ENCODE measurements at regions not wholly inside any gene's neighbourhood (a gene's known extent, or its start where the extent isn't known, plus 50 kb on each side); places are given as distances from the start of the nearest gene placed in this dataset.

- no peak for DNase-seq
These were observed 609.1 kb upstream of the IGFBP3 start for GRCh38 chr7:46530081-46530750.

- no peak for DNase-seq
These were observed 606.3 kb upstream of the IGFBP3 start for GRCh38 chr7:46527360-46527759.

- DNase-seq = no peak
These were observed 604.8 kb upstream of the IGFBP3 start for GRCh38 chr7:46525876-46526275.

GRCh38 chr7:46524350-46524749 lies 603.3 kb upstream of the IGFBP3 start:
- no peak for DNase-seq

GRCh38 chr7:46522354-46522906 lies 601.4 kb upstream of the IGFBP3 start:
- DNase-seq = no peak

- no peak for DNase-seq
These were observed 597.6 kb upstream of the IGFBP3 start for GRCh38 chr7:46518713-46519112.

GRCh38 chr7:46515844-46516590 lies 594.9 kb upstream of the IGFBP3 start:
- no peak for DNase-seq

GRCh38 chr7:46513447-46513848 lies 592.4 kb upstream of the IGFBP3 start:
- DNase-seq = no peak

- DNase-seq = no peak
These were observed 591.9 kb upstream of the IGFBP3 start for GRCh38 chr7:46512891-46513413.

- no peak for DNase-seq
These were observed 590.6 kb upstream of the IGFBP3 start for GRCh38 chr7:46511442-46512215.

GRCh38 chr7:46508583-46508982 lies 587.5 kb upstream of the IGFBP3 start:
- DNase-seq = no peak

- DNase-seq = no peak
These were observed 586.5 kb upstream of the IGFBP3 start for GRCh38 chr7:46507560-46507959.

- no peak for DNase-seq
These were observed 573.4 kb upstream of the IGFBP3 start for GRCh38 chr7:46494441-46494840.

- DNase-seq = no peak
These were observed 573.0 kb upstream of the IGFBP3 start for GRCh38 chr7:46494028-46494427.

GRCh38 chr7:46493196-46493595 lies 572.1 kb upstream of the IGFBP3 start:
- no peak for DNase-seq

- no peak for DNase-seq
These were observed 571.4 kb upstream of the IGFBP3 start for GRCh38 chr7:46492466-46492865.

GRCh38 chr7:46490406-46490805 lies 569.3 kb upstream of the IGFBP3 start:
- DNase-seq = no peak

GRCh38 chr7:46489106-46489505 lies 568.0 kb upstream of the IGFBP3 start:
- DNase-seq = no peak

- DNase-seq = no peak
These were observed 567.5 kb upstream of the IGFBP3 start for GRCh38 chr7:46488607-46489006.

GRCh38 chr7:46486256-46487206 lies 565.5 kb upstream of the IGFBP3 start:
- DNase-seq = no peak

GRCh38 chr7:46485481-46486065 lies 564.5 kb upstream of the IGFBP3 start:
- no peak for DNase-seq

GRCh38 chr7:46484906-46485305 lies 563.8 kb upstream of the IGFBP3 start:
- DNase-seq = no peak
